IMR-90 (cell line): ENCODE measurements at regions not wholly inside any gene's neighbourhood (a gene's known extent, or its start where the extent isn't known, plus 50 kb on each side); places are given as distances from the start of the nearest gene placed in this dataset.

ENCODE experiments used
- ATAC-seq: fragments of 200-7000 bp; cut with Tn5 transposase; 2 replicates; pipeline ENCODE4 v1.9.1; 2020; ENCODE audit warnings: low read depth, mild to moderate bottlenecking, moderate library complexity
- BruUV-seq: library from RNA; stranded (reverse); fragments of 400-500 nt; replicated peaks from 2 replicates; lab custom pipeline; 2021; lab: Mats Ljungman, UMichigan
- CTCF ChIA-PET: fragments of 300-600 bp; formaldehyde crosslinking; extraction: SDS; loops from one replicate; lab custom pipeline; 2021; ENCODE audit warnings: antibody characterized with exemption; lab: Yijun Ruan, JAX
- POLR2A ChIA-PET: fragments of 300-600 bp; sonication (Branson Sonifier 250); formaldehyde crosslinking; loops from one replicate; lab custom pipeline; 2022; ENCODE audit warnings: antibody characterized with exemption; ENCODE audit not compliant: unreplicated experiment; lab: Charles Lee
- DNase-seq: peaks from one replicate; pipeline ENCODE4 v3.0.0; 2013
- H2AFZ ChIP-seq: replicated peaks from 2 replicates; pipeline ENCODE3; 2013; ENCODE audit warnings: low read length, mild to moderate bottlenecking; ENCODE audit not compliant: poor library complexity
- H2AK5ac ChIP-seq: 2 replicates; pipeline ENCODE4 v1.6.1; 2013; ENCODE audit warnings: low read depth, low read length, inconsistent platforms
- H2AK9ac ChIP-seq: replicated peaks from 2 replicates; pipeline ENCODE3; 2013; ENCODE audit warnings: mild to moderate bottlenecking, low read depth, low read length, moderate library complexity; ENCODE audit not compliant: poor library complexity
- H2BK120ac ChIP-seq: 2 replicates; pipeline ENCODE4 v1.6.1; 2013; ENCODE audit warnings: low read depth, low read length, inconsistent platforms
- H2BK15ac ChIP-seq: 3 replicates; pipeline ENCODE4 v1.6.1; 2013; ENCODE audit warnings: low read depth, low read length, inconsistent platforms
- H2BK20ac ChIP-seq: 2 replicates; pipeline ENCODE4 v1.6.1; 2013; ENCODE audit warnings: low read depth, mild to moderate bottlenecking, inconsistent platforms, low read length, moderate library complexity
- H2BK5ac ChIP-seq: 2 replicates; pipeline ENCODE4 v1.6.1; 2013; ENCODE audit warnings: mild to moderate bottlenecking, low read depth, low read length, inconsistent platforms; ENCODE audit not compliant: poor library complexity, severe bottlenecking
- H3K14ac ChIP-seq: replicated peaks from 2 replicates; pipeline ENCODE4 v1.6.1; 2013; ENCODE audit warnings: low read depth, low read length, inconsistent platforms
- H3K18ac ChIP-seq: 2 replicates; pipeline ENCODE4 v1.6.1; 2013; ENCODE audit warnings: low read depth, low read length, control low read depth
- H3K23ac ChIP-seq: 2 replicates; pipeline ENCODE4 v1.6.1; 2013; ENCODE audit warnings: low read depth, low read length, inconsistent platforms
- H3K27ac ChIP-seq: 2 replicates; pipeline ENCODE4 v1.5.1; 2013; ENCODE audit warnings: mild to moderate bottlenecking, control low read depth, low read length; ENCODE audit not compliant: insufficient read depth
- H3K27me3 ChIP-seq: 2 replicates; pipeline ENCODE4 v1.6.1; 2013; ENCODE audit warnings: low read length; ENCODE audit not compliant: control insufficient read depth, insufficient read depth
- H3K36me3 ChIP-seq: 2 replicates; pipeline ENCODE4 v1.6.1; 2013; ENCODE audit warnings: low read length, mixed read lengths; ENCODE audit not compliant: control insufficient read depth, insufficient read depth
- H3K4ac ChIP-seq: 2 replicates; pipeline ENCODE4 v1.6.1; 2013; ENCODE audit warnings: low read depth, low read length, inconsistent platforms
- H3K4me1 ChIP-seq: 2 replicates; pipeline ENCODE4 v1.6.1; 2013; ENCODE audit warnings: low read length, mixed read lengths; ENCODE audit not compliant: control insufficient read depth, insufficient read depth
- H3K4me2 ChIP-seq: 2 replicates; pipeline ENCODE4 v1.6.1; 2013; ENCODE audit warnings: low read depth, mild to moderate bottlenecking, control low read depth, low read length, moderate library complexity
- H3K4me3 ChIP-seq: 2 replicates; pipeline ENCODE4 v1.5.1; 2013; ENCODE audit warnings: low read depth, mild to moderate bottlenecking, control low read depth, low read length, moderate library complexity; ENCODE audit not compliant: insufficient read depth
- H3K56ac ChIP-seq: 2 replicates; pipeline ENCODE4 v1.6.1; 2013; ENCODE audit warnings: low read length, inconsistent platforms; ENCODE audit not compliant: insufficient read depth; ENCODE audit errors: extremely low read depth
- H3K79me1 ChIP-seq, 2 experiments: 2 replicates each; pipeline ENCODE4 v1.6.1; 2013; ENCODE audit warnings: low read length in 2 of 2, inconsistent platforms in 1 of 2, low read depth in 1 of 2
- H3K9ac ChIP-seq: 2 replicates; pipeline ENCODE4 v1.6.1; 2013; ENCODE audit warnings: low read depth, low read length, control low read depth
- H3K9me1 ChIP-seq: 2 replicates; pipeline ENCODE4 v1.6.1; 2013; ENCODE audit warnings: low read length, inconsistent platforms; ENCODE audit not compliant: insufficient read depth
- H3K9me3 ChIP-seq: 2 replicates; pipeline ENCODE4 v1.6.1; 2013; ENCODE audit warnings: low read length; ENCODE audit not compliant: control insufficient read depth, insufficient read depth
- H4K20me1 ChIP-seq: 2 replicates; pipeline ENCODE4 v1.6.1; 2013; ENCODE audit warnings: low read length, inconsistent platforms; ENCODE audit not compliant: insufficient read depth
- H4K5ac ChIP-seq: 2 replicates; pipeline ENCODE4 v1.6.1; 2013; ENCODE audit warnings: mild to moderate bottlenecking, low read depth, low read length, control low read depth
- H4K8ac ChIP-seq, 2 experiments: 2 replicates each; pipeline ENCODE4 v1.6.1; 2013; ENCODE audit warnings: low read depth in 2 of 2, low read length in 2 of 2, control low read depth in 1 of 2, inconsistent platforms in 1 of 2
- H4K91ac ChIP-seq: 2 replicates; pipeline ENCODE4 v1.6.1; 2013; ENCODE audit warnings: low read depth, low read length, inconsistent platforms; ENCODE audit not compliant: insufficient read depth
- RFX5 ChIP-seq: IDR thresholded peaks from 2 replicates; pipeline ENCODE4 v1.8.0; 2012; ENCODE audit warnings: low read depth, mild to moderate bottlenecking, low read length, moderate library complexity
- dilution Hi-C: fragments of 300-500 bp; cut with HindIII; formaldehyde crosslinking; loops from one replicate; pipeline ENCODE4 v1.14.3; 2018; ENCODE audit warnings: low sequenced_read_pairs; ENCODE audit not compliant: unreplicated experiment
- in situ Hi-C: fragments of 300-500 bp; cut with MboI; formaldehyde crosslinking; loops from 3 replicates; pipeline ENCODE4 v1.14.3; 2019; ENCODE audit warnings: low sequenced_read_pairs, inconsistent platforms, mixed read lengths
- intact Hi-C: fragments of 100-400 bp; cut with micrococcal nuclease; formaldehyde crosslinking; loops from 2 replicates; pipeline ENCODE4 v1.10.0; 2022

DNA sequence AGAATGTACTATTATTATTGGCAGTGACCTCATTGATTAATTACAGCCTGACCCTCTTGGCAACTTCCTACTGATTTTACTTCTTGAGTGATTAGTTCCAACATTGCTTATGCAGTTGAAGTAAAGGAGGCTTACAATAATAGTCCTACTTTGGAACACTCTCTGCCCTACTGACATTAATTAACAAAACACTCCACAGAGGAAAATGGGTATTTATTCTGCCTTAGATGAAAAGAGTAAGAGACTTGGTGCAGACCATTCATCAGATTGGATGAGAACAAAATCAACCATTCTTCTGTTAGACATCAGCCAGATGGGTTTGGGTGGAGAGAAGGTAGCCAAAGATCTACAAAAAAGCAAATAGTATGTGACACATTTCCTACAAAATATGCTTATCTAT is 363.8 kb downstream of the FAT3 start:
- in situ Hi-C loops = no loop called here
- no peak overlapping the region for H2AK5ac ChIP-seq
- H3K27me3 ChIP-seq = no peaks in the 10 kb centered on the region
- H4K20me1 ChIP-seq = no peaks in the 10 kb centered on the region
- no peak overlapping the region for H2AFZ ChIP-seq
- no peak overlapping the region for H4K5ac ChIP-seq
- H3K4ac ChIP-seq = no peak overlapping the region
- H3K36me3 ChIP-seq = no peaks in the 10 kb centered on the region
- POLR2A ChIA-PET = no interaction called here
- H3K9ac ChIP-seq = no peak overlapping the region
- H2BK120ac ChIP-seq = no peak overlapping the region
- H2AK9ac ChIP-seq = no peak overlapping the region
- H2BK20ac ChIP-seq = no peak overlapping the region
- H3K23ac ChIP-seq = no peak overlapping the region
- intact Hi-C loops = no loop called here
- no peak overlapping the region for H2BK15ac ChIP-seq
- no peak overlapping the region for H3K56ac ChIP-seq
- TF ChIP-seq RFX5 = no peak
- DNase-seq = no peak
- no peak overlapping the region for H4K8ac ChIP-seq
- H3K4me2 ChIP-seq = no peak overlapping the region
- no peaks in the 10 kb centered on the region for H3K9me1 ChIP-seq
- no peaks in the 10 kb centered on the region for H3K79me1 ChIP-seq
- H4K91ac ChIP-seq = no peak overlapping the region
- H2BK5ac ChIP-seq = no peak overlapping the region
- H3K14ac ChIP-seq = no peak overlapping the region
- dilution Hi-C loops = no loop called here
- CTCF ChIA-PET = no interaction called here
- H3K27ac ChIP-seq = no peak overlapping the region
- H3K4me3 ChIP-seq = no peak overlapping the region
- H3K4me1 ChIP-seq = no peaks in the 10 kb centered on the region
- no peak for ATAC-seq
- no peak overlapping the region for H3K18ac ChIP-seq
- H3K9me3 ChIP-seq = no peaks in the 10 kb centered on the region
- BruUV-seq = no TSS peak
